Right lobe of liver (tissue), 6 donors: ENCODE measurements at regions not wholly inside any gene's neighbourhood (a gene's known extent, or its start where the extent isn't known, plus 50 kb on each side); places are given as distances from the start of the nearest gene placed in this dataset.
"Not testable (repeated sequence)": the region's sequence is repeated elsewhere in the genome, so short reads cannot be mapped to it uniquely, and the experiment has no call there.

Experiments used
- ATAC-seq, 4 donors: fragments of 200-7000 bp; cut with Tn5 transposase; one replicate each; pipeline ENCODE4 v1.9.1; 2020; ENCODE audit warnings: mild to moderate bottlenecking in 4 of 4, moderate library complexity in 4 of 4
- DNase-seq, 3 donors: peaks; one replicate each; pipeline ENCODE4 v3.0.0-alpha.2; 2020
- H3K27ac ChIP-seq, 3 donors: fragments of 200-600 bp; one replicate each; pipeline ENCODE4 v1.8.0; 2022
- H3K27me3 ChIP-seq, 2 donors: fragments of 200-600 bp; one replicate each; pipeline ENCODE4 v1.8.0; 2022
- H3K36me3 ChIP-seq, 4 donors: fragments of 200-600 bp; sonication (generic) in 1 of 4; one replicate each; pipeline versions ENCODE4 v1.5.1 to v1.8.0; 2017 to 2022; ENCODE audit warnings: control low read depth in 1 of 4
- H3K4me1 ChIP-seq, 4 donors: fragments of 200-600 bp; sonication (generic) in 1 of 4; one replicate each; pipeline versions ENCODE4 v1.5.1 to v1.8.0; 2017 to 2022; ENCODE audit warnings: control low read depth in 1 of 4
- H3K4me3 ChIP-seq, 3 donors: fragments of 200-600 bp; one replicate each; pipeline ENCODE4 v1.8.0; 2022
- H3K9me3 ChIP-seq, 4 donors: fragments of 200-600 bp; sonication (generic) in 1 of 4; one replicate each; pipeline versions ENCODE4 v1.5.1 to v1.8.0; 2017 to 2022; ENCODE audit warnings: control low read depth in 1 of 4
- CTCF ChIP-seq, 4 donors: fragments of 200-600 bp in 3 of 4; fragments of 450-650 bp in 1 of 4; IDR thresholded peaks; one replicate each; pipeline versions ENCODE4 v1.5.1 to v1.8.0; 2016 to 2022; ENCODE audit warnings: antibody characterized with exemption in 4 of 4, mild to moderate bottlenecking in 2 of 4
- POLR2A ChIP-seq: fragments of 450-650 bp; IDR thresholded peaks from one replicate; pipeline ENCODE4 v1.6.1; 2017; ENCODE audit warnings: antibody characterized with exemption, mild to moderate bottlenecking
- WGBS: methylation state at CpG from one replicate; pipeline ENCODE4 v1.1.6; 2018; ENCODE audit warnings: low coverage, low lambda C conversion rate; ENCODE audit not compliant: insufficient coverage; ENCODE audit errors: missing lambda C conversion rate; 5-methylcytosine and 5-hydroxymethylcytosine counted together
- intact Hi-C, 2 donors: fragments of 100-400 bp; cut with DNase I; formaldehyde crosslinking; loops; one replicate each; pipeline versions ENCODE4 v1.11.2 to v1.14.1; 2022
- donor health status: DM: no; HTN: yes; CAD: no.
- donor health status: DM: no; HTN: no; CAD: no.
- donor health status: DM: no; HTN: no; CAD: no.
- donor health status: DM: no; HTN: yes; CAD: no.
- donor health status: DM: no; HTN: yes; CAD: no.

GRCh38 chr22:11629661-11630385, 3898.2 kb upstream of the OR11H1 start:
- Histone ChIP-seq H3K4me1 (no peaks in the 10 kb centered on the region), H3K4me3 (no peak overlapping the region), H3K27ac (no peak overlapping the region), H3K36me3 (no peaks in the 10 kb centered on the region), H3K9me3 (no peaks in the 10 kb centered on the region), H3K27me3 (no peaks in the 10 kb centered on the region)
- 83% methylated on average over 28 of the region's 35 CpGs for WGBS
- TF ChIP-seq POLR2A (no peak), CTCF (IDR thresholded peaks at IDR 0.05) (no peak)
- intact Hi-C loops = no loop called here
- DNase-seq (peak in 1 of 3 donors; percentile 56), ATAC-seq (no peak)

GRCh38 chr22:11630386-11631084, 3897.5 kb upstream of the OR11H1 start:
- H3K27ac ChIP-seq, ATAC-seq, H3K36me3 ChIP-seq, H3K9me3 ChIP-seq, H3K4me1 ChIP-seq, H3K27me3 ChIP-seq, intact Hi-C loops, H3K4me3 ChIP-seq: not testable (repeated sequence)
- WGBS = 87% methylated on average over 30 of the region's 34 CpGs
- DNase-seq = peak in 1 of 3 donors; percentile 43
